ENCODE measurements at regions not wholly inside any gene's neighbourhood (a gene's known extent, or its start where the extent isn't known, plus 50 kb on each side); places are given as distances from the start of the nearest gene placed in this dataset.

GRCh38 chr12:94831081-94831751 lies 172.3 kb downstream of the NDUFA12 start:
- TF ChIP-seq EZH2 (IDR thresholded peaks at IDR 0.05; ENCODE audit: borderline replicate concordance, low read depth, low read length, severe bottlenecking) (no peak), CTCF (IDR thresholded peaks at IDR 0.05; ENCODE audit: extremely low read depth in 1 of 2, insufficient read depth in 1 of 2, low read depth in 1 of 2, low read length in 2 of 2) (no peak), POLR2A (IDR thresholded peaks at IDR 0.05; ENCODE audit: low read depth, low read length) (no peak), POLR2AphosphoS5 (IDR thresholded peaks at IDR 0.05; ENCODE audit: insufficient read depth, low read depth, low read length) (no peak)
